GM12865 (cell line): ENCODE measurements at regions not wholly inside any gene's neighbourhood (a gene's known extent, or its start where the extent isn't known, plus 50 kb on each side); places are given as distances from the start of the nearest gene placed in this dataset.
A peak's percentile ranks its signal among the peaks of the same experiment; 100 is the strongest.

Source experiments
- DNase-seq: peaks from one replicate; pipeline ENCODE4 v3.0.0; 2010; ENCODE audit warnings: low read depth
- H3K4me3 ChIP-seq: 2 replicates; pipeline ENCODE4 v1.5.1; 2011; ENCODE audit warnings: mild to moderate bottlenecking, low read depth, low read length, control low read depth
- TF ChIP-seq, protein P1 (sequence below): IDR thresholded peaks from 2 replicates; pipeline ENCODE4 v1.5.1; 2011; ENCODE audit warnings: low read length, control low read depth, low read depth, inconsistent platforms; ENCODE audit not compliant: insufficient read depth; ENCODE audit errors: missing control alignments

DNA sequence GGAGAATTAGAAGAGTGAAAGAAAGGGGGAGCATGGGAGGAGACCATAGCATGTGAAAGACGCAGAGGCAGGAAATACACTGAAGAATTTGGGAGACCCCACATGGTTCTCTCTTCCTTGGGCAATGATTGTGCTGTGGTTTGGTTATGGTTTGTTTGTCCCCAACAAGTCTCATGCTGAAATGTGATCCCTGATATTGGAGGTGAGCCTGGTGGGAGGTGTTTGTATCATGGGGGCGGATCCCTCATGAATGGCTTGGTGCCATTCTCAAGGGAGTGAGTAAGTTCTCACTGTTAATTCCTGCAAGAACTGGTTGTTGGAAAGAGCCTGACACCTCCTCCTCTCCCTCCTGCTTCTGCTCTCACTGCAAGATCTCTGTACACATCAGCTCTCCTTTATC is 78.6 kb upstream of the RAI2 start:
- no peak overlapping the region for H3K4me3 ChIP-seq
- TF ChIP-seq, protein P1, sequence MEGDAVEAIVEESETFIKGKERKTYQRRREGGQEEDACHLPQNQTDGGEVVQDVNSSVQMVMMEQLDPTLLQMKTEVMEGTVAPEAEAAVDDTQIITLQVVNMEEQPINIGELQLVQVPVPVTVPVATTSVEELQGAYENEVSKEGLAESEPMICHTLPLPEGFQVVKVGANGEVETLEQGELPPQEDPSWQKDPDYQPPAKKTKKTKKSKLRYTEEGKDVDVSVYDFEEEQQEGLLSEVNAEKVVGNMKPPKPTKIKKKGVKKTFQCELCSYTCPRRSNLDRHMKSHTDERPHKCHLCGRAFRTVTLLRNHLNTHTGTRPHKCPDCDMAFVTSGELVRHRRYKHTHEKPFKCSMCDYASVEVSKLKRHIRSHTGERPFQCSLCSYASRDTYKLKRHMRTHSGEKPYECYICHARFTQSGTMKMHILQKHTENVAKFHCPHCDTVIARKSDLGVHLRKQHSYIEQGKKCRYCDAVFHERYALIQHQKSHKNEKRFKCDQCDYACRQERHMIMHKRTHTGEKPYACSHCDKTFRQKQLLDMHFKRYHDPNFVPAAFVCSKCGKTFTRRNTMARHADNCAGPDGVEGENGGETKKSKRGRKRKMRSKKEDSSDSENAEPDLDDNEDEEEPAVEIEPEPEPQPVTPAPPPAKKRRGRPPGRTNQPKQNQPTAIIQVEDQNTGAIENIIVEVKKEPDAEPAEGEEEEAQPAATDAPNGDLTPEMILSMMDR = no peak
- no peak for DNase-seq

DNA sequence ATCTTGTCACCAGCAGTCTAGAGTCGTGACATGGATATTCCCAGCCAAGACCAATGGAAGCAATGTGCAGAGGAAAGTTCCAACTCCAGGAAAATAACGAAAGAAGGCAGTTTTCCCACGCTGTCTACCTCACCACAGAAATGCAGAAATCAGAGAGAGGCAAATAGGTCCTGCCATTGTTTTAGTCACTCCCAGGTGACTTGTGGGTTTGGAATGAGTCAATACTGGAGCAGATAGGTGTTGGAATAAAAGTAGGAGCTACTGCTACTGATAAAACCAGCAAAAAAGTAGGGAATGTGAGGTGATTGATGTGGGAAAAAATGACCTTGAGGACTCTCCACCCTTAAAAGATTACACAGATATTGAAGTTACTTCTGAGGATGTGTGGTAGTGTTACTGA is 72.8 kb upstream of the RAI2 start:
- DNase-seq = no peak
- TF ChIP-seq, protein P1 = no peak
- H3K4me3 ChIP-seq = no peak overlapping the region

DNA sequence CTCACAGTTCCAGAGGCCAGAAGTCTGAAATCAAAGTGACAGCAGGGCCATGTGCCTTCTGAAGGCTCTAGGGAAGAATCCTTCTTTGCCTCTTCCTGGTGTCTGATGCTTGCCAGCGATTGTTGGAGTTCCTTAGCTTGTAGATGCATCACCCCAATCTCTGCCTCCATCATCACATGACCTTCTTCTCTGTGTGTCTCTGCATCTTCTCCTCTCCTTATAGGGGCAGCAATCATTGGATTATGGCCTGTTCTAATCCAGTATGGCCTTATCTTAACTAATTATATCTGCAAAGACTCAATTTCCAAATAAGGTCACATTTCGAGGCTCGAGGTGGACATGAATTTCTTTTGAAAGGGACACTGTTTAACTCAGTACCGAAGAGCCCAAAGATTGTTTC is 71.7 kb upstream of the RAI2 start:
- no peak overlapping the region for H3K4me3 ChIP-seq
- TF ChIP-seq, protein P1 = no peak
- DNase-seq = no peak

DNA sequence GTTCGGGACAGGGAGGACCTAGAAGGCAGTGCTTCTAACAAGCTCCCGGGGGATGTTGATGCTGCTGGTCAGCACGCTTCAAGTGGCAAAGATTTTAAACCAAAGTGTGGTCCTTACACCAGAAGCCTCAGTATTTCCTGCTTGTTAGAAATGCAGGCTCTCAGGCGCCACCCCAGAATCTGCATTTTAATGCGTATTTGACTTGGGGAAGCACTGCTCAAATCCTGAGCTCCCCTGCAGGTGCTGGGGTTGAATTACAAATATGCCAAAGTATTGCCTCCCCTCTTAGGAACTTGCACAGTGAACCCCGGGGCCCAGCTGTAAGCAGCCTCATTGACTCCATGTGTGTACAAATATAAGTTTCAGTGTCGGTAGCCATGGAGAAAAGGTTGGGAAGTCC is 70.8 kb upstream of the RAI2 start:
- no peak overlapping the region for H3K4me3 ChIP-seq
- DNase-seq = no peak
- TF ChIP-seq, protein P1 = no peak

DNA sequence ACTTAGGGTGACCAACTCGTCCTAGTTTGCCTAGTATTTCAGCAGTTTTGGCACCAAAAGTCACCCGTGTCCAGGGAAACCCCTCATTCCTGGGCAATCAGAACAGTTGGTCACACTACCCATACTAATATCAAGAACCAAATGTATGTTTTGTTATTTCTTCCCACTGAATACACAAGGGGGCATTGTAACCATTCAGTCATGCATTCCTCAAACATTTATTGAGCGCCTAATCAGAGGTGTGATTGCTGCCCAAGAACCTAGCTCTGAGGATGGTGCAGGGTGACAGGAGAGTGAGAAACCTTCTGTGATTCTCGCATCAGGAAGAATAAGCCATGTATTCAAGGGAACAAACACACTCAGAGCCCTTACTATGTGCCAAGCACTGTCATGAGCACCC is 69.8 kb upstream of the RAI2 start:
- DNase-seq = no peak
- TF ChIP-seq, protein P1 = no peak
- no peak overlapping the region for H3K4me3 ChIP-seq

DNA sequence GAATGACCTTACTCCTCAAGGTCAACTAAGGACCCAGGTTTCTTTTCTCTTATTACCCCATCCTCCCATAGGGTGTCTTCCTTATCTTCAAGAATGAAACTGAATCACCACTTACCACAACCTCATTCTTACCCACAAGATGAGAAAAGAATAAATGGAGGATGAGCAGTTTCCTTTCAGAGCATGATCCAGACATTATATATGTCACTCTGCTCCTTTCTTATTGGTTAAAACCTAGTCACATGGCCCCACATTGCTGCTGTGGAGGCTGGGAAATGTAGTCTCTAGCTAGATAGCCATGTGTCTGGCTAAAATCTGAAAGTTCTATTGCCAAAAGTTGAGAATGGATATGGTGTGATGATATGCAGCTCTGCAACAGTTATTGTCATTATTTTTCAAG is 62.4 kb upstream of the RAI2 start:
- no peak overlapping the region for H3K4me3 ChIP-seq
- TF ChIP-seq, protein P1 = no peak
- DNase-seq = peak; percentile 1

DNA sequence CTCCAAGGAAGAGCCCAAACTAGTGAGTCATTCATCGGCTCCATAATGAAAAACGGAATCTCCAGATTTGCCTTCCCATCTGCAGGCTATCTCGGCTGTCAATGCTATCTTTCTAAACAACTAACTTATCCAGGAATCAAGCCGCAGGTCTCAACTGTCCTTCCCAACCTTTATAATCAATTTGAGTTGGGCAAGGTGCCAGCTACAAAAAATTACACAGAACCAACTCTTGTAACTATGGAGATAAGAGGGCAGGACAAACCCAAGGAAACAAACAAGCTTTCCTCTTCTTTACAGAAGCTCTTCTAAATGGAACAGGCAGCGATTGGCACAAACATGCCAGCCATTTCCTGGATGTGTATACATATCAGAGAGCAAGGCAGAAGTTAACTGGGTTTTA is 61.2 kb upstream of the RAI2 start:
- TF ChIP-seq, protein P1 = no peak
- DNase-seq = no peak
- no peak overlapping the region for H3K4me3 ChIP-seq
